HepG2 (cell line): ENCODE measurements at regions not wholly inside any gene's neighbourhood (a gene's known extent, or its start where the extent isn't known, plus 50 kb on each side); places are given as distances from the start of the nearest gene placed in this dataset.

Experiments used
- CSRNP2 ChIP-seq: sonication (generic); formaldehyde crosslinking; conservative IDR thresholded peaks from 2 replicates; pipeline ENCODE4 v1.8.0; 2022; ENCODE audit warnings: low read depth, missing genetic modification reagents
- FOXJ3 ChIP-seq: sonication (generic); formaldehyde crosslinking; IDR thresholded peaks from 2 replicates; pipeline ENCODE4 v1.4.0; 2020; ENCODE audit warnings: missing genetic modification reagents, mild to moderate bottlenecking, borderline replicate concordance
- MTF2 ChIP-seq: sonication (generic); formaldehyde crosslinking; IDR thresholded peaks from 2 replicates; pipeline ENCODE4 v1.5.0; 2020; ENCODE audit warnings: missing genetic modification reagents, borderline replicate concordance
- NFRKB ChIP-seq: fragments of 450-650 bp; IDR thresholded peaks from 2 replicates; pipeline ENCODE4 v1.6.1; 2017
- REL ChIP-seq: sonication (generic); formaldehyde crosslinking; conservative IDR thresholded peaks from 2 replicates; pipeline ENCODE4 v1.8.0; 2022; ENCODE audit warnings: mild to moderate bottlenecking, missing genetic modification reagents, moderate library complexity
- ZFP91 ChIP-seq: sonication (generic); formaldehyde crosslinking; IDR thresholded peaks from 2 replicates; pipeline ENCODE4 v1.9.0; 2022; ENCODE audit warnings: missing genetic modification reagents, mild to moderate bottlenecking, borderline replicate concordance
- ZKSCAN5 ChIP-seq: sonication (generic); formaldehyde crosslinking; IDR thresholded peaks from 2 replicates; pipeline ENCODE4 v1.5.1; 2020; ENCODE audit warnings: mild to moderate bottlenecking, missing genetic modification reagents
- ZNF230 ChIP-seq: sonication (generic); formaldehyde crosslinking; IDR thresholded peaks from 2 replicates; pipeline ENCODE4 v1.4.0; 2020; ENCODE audit warnings: mild to moderate bottlenecking, missing genetic modification reagents
- ZNF510 ChIP-seq: sonication (generic); formaldehyde crosslinking; IDR thresholded peaks from 2 replicates; pipeline ENCODE4 v1.4.0; 2020; ENCODE audit warnings: low read depth, mild to moderate bottlenecking, missing genetic modification reagents
- ZNF512B ChIP-seq: sonication (generic); formaldehyde crosslinking; IDR thresholded peaks from 2 replicates; pipeline ENCODE4 v1.5.1; 2020; ENCODE audit warnings: missing genetic modification reagents, mild to moderate bottlenecking, borderline replicate concordance
- ZNF737 ChIP-seq: sonication (generic); formaldehyde crosslinking; IDR thresholded peaks from 2 replicates; pipeline ENCODE4 v1.5.0; 2020; ENCODE audit warnings: missing genetic modification reagents, mild to moderate bottlenecking, borderline replicate concordance
- ZSCAN12 ChIP-seq: sonication (generic); formaldehyde crosslinking; IDR thresholded peaks from 2 replicates; pipeline ENCODE4 v1.9.0; 2021; ENCODE audit warnings: mild to moderate bottlenecking, missing genetic modification reagents
- TF ChIP-seq, protein P1 (sequence below): sonication (generic); formaldehyde crosslinking; IDR thresholded peaks from 2 replicates; pipeline ENCODE4 v1.8.0; 2022; ENCODE audit warnings: missing genetic modification reagents, low read depth, mild to moderate bottlenecking, borderline replicate concordance
- TF ChIP-seq, protein P2 (sequence below), 2 experiments: sonication (generic) in 1 of 2; formaldehyde crosslinking in 1 of 2; IDR thresholded peaks; 2 replicates each; pipeline versions ENCODE4 v1.6.1 to v1.9.0; 2014 to 2022; ENCODE audit warnings: antibody characterized with exemption in 1 of 2, borderline replicate concordance in 1 of 2, inconsistent platforms in 1 of 2, low read depth in 1 of 2, missing genetic modification reagents in 1 of 2
- TF ChIP-seq, protein P3 (sequence below): sonication (generic); formaldehyde crosslinking; IDR thresholded peaks from 2 replicates; pipeline ENCODE4 v1.4.0; 2020; ENCODE audit warnings: mild to moderate bottlenecking, low read depth, missing genetic modification reagents

DNA sequence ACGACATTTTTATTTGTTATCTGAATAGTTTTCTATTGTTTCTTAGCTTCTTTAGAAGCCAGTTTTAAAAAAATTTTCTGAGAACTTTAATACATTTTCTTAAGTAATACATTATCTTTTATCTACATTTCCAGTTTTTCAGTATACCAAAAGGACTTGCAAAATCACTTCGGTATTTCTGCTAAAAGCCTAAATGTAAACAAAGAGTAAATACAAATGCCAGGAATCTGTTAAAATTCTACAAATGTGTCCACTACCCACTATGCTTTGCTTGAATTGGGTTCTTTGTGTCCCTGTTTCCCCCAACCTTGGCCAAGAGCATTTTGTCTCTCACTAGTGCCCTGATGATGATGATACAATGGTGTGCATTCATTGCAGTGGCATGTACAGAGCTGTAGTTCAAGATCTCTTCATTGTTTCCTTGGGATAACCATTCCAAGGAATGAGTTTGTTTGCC, 611.2 kb downstream of the NR2F1-AS1 start (continued):
- TF ChIP-seq ZNF512B (CRISPR knock-in tag) (no peak), ZNF230 (CRISPR knock-in tag) (no peak), NFRKB (no peak), ZKSCAN5 (CRISPR knock-in tag) (no peak), ZNF737 (CRISPR knock-in tag) (no peak), MTF2 (no peak; the same call in 1 of the 2 replicates), ZNF510 (no peak), ZFP91 (no peak), FOXJ3 (CRISPR knock-in tag) (peak; percentile 95), ZSCAN12 (CRISPR knock-in tag) (no peak), REL (CRISPR knock-in tag) (no peak), CSRNP2 (CRISPR knock-in tag) (no peak)
- TF ChIP-seq, protein P1, sequence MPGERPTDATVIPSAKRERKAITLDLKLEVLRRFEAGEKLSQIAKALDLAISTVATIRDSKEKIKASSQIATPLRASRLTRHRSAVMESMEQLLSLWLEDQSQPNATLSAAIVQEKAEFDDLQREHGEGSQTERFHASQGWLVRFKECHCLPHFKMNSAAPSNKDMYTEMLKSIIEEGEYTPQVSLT: no peak
- TF ChIP-seq, protein P2, sequence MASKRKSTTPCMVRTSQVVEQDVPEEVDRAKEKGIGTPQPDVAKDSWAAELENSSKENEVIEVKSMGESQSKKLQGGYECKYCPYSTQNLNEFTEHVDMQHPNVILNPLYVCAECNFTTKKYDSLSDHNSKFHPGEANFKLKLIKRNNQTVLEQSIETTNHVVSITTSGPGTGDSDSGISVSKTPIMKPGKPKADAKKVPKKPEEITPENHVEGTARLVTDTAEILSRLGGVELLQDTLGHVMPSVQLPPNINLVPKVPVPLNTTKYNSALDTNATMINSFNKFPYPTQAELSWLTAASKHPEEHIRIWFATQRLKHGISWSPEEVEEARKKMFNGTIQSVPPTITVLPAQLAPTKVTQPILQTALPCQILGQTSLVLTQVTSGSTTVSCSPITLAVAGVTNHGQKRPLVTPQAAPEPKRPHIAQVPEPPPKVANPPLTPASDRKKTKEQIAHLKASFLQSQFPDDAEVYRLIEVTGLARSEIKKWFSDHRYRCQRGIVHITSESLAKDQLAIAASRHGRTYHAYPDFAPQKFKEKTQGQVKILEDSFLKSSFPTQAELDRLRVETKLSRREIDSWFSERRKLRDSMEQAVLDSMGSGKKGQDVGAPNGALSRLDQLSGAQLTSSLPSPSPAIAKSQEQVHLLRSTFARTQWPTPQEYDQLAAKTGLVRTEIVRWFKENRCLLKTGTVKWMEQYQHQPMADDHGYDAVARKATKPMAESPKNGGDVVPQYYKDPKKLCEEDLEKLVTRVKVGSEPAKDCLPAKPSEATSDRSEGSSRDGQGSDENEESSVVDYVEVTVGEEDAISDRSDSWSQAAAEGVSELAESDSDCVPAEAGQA (IDR thresholded peaks at IDR 0.05; ENCODE audit: low read depth): no peak
- TF ChIP-seq, protein P2 (CRISPR knock-in tag; IDR thresholded peaks at IDR 0.05; ENCODE audit: borderline replicate concordance): no peak
- TF ChIP-seq, protein P3, sequence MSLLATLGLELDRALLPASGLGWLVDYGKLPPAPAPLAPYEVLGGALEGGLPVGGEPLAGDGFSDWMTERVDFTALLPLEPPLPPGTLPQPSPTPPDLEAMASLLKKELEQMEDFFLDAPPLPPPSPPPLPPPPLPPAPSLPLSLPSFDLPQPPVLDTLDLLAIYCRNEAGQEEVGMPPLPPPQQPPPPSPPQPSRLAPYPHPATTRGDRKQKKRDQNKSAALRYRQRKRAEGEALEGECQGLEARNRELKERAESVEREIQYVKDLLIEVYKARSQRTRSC (CRISPR knock-in tag): no peak
